ENCODE measurements at regions not wholly inside any gene's neighbourhood (a gene's known extent, or its start where the extent isn't known, plus 50 kb on each side); places are given as distances from the start of the nearest gene placed in this dataset.
"Not testable (repeated sequence)": the region's sequence is repeated elsewhere in the genome, so short reads cannot be mapped to it uniquely, and the experiment has no call there.

GRCh38 chrX:77003956-77004355 is 443.2 kb upstream of the FGF16 start:
- DNase-seq: peak; percentile 60

GRCh38 chrX:77009691-77010090 is 437.5 kb upstream of the FGF16 start:
- DNase-seq: no peak

GRCh38 chrX:77014377-77015372 is 432.5 kb upstream of the FGF16 start:
- no peak for DNase-seq

- no peak for DNase-seq
Measured at GRCh38 chrX:77017093-77017492, 430.1 kb upstream of the FGF16 start.

DNA sequence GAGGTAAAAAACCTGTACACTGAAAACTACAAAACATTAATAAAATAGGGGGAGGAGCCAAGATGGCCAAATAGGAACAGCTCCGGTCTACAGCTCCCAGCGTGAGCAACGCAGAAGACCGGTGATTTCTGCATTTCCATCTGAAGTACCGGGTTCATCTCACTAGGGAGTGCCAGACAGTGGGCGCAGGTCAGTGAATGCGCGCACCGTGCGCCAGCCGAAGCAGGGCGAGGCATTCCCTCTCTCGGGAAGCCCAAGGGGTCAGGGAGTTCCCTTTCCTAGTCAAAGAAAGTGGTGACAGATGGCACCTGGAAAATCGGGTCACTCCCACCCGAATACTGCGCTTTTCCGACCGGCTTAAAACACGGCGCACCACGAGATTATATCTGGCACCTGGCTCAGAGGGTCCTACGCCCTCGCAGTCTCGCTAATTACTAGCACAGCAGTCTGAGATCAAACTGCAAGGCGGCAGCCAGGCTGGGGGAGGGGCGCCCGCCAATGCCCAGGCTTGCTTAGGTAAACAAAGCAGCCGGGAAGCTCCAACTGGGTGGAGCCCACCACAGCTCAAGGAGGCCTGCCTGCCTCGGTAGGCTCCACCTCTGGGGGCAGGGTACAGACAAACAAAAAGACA is 400.9 kb upstream of the FGF16 start:
- DNase-seq: not testable (repeated sequence)

DNA sequence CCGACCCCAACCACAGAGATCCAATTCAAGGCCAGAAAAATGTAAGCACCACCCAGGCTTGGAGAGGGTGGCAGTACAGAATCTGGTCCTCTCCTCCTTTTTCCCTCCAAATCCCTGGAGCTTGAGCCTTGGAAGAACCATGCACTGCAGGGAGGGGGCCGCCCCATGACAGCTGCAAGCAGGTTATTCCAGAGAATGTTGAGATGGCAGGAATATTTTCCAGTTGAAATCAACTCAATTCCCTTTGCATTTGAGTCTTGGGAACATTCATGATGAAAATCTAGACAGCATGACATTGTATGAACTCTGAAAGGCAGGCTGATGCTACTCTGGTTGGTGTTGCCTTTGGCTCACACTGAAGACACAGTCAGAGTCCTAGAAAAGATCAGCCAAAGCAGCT is 386.6 kb upstream of the FGF16 start:
- DNase-seq: no peak

- no peak for DNase-seq
Measured at GRCh38 chrX:77061022-77061421, 386.2 kb upstream of the FGF16 start.

DNA sequence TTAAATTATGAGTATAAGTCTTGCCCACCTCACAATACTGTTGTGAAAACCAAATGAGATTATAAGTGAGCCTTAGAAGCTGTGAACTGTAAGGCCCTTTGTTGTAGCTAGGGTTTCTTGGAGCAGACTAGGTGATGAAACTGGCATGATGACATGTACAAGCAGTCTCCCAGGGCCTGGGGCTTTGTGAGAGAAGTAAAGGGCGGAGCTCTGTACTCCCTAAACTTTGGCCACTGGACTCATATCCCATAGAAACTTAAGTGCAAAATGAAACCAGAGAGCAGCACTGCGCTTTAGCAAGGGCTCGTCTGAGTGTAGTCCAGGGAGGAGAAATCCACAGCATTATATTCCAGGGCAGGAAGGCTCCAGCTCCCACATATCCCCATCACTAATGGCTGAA is 385.6 kb upstream of the FGF16 start:
- no peak for DNase-seq

- no peak for DNase-seq
Measured at GRCh38 chrX:77065896-77066295, 381.3 kb upstream of the FGF16 start.

- DNase-seq: no peak
Measured at GRCh38 chrX:77070202-77070918, 376.8 kb upstream of the FGF16 start.

GRCh38 chrX:77076896-77077295 is 370.3 kb upstream of the FGF16 start:
- DNase-seq: no peak

- not testable (repeated sequence) for DNase-seq
Measured at GRCh38 chrX:77081237-77081636, 366.0 kb upstream of the FGF16 start.

GRCh38 chrX:77085372-77085771 is 361.8 kb upstream of the FGF16 start:
- DNase-seq: no peak

DNA sequence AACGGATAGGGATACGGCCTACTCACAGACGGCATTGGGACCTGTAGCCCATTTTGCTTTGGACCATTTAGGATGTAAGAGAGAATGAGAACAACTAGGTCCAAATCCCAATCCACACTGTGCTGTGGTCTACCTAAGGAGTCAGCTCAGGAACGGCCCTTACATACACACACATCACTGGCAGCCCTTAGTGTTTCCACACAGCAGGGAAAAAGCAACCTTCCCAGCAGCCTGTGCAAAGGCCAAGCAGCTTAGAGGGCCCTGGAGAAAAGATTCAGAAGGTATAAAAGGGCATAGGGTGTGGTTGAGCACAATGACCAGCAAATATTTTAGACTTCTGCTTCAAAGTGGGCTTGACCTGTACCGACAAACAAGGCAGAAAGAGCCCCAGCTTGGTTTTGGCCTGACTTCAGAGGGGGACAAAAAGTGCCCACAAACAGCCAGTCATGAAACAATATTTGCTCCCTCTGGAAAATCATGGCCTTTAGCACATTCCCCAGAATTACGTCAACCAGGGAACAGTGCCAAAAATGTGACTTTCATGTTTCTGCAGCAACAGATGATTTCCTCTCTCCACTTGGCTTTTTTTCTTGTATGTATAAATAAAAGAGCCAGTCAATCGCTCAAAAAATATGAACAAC is 359.5 kb upstream of the FGF16 start:
- no peak for DNase-seq

- DNase-seq: no peak
Measured at GRCh38 chrX:77088233-77088632, 359.0 kb upstream of the FGF16 start.

DNA sequence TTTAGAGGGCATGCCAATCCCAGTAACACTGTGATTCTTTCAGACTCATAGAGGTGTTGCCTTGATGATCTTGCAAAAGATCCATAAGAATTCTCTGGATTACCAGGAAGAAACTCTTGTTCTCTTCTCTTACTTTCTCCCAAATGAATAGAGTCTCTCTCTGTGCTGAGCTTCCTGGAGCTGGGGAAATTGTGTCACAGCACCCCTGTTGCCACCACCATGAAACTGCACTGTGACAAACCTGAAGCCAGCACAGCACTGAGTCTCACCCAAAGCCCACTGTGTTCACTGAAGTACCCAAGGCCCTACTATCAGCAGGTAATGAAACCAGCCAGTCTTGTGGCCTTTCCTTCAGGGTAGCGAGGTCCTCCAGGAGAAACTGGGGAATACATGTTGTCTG is 332.7 kb upstream of the FGF16 start:
- DNase-seq: no peak

DNA sequence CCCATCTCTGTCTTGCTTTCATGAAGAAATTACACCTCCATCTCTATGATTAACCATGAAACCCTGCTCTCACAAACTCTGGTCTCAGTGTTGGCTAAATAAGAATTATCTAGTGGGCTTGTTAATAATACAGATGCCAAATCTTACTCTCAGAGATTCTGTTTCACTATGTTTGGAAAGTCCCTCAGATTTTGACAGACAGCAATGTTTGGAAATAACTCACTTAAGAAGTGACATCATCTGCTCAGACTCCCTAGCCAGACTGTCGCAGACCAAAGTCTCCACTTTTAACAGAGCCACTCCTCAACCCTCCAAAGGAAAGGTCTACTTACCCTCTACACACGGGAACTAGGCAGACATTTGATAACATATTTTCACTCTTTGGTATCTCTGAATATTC is 328.5 kb upstream of the FGF16 start:
- no peak for DNase-seq

GRCh38 chrX:77119706-77120105 is 327.5 kb upstream of the FGF16 start:
- DNase-seq: no peak

- DNase-seq: not testable (repeated sequence)
Measured at GRCh38 chrX:77123917-77124316, 323.3 kb upstream of the FGF16 start.

DNA sequence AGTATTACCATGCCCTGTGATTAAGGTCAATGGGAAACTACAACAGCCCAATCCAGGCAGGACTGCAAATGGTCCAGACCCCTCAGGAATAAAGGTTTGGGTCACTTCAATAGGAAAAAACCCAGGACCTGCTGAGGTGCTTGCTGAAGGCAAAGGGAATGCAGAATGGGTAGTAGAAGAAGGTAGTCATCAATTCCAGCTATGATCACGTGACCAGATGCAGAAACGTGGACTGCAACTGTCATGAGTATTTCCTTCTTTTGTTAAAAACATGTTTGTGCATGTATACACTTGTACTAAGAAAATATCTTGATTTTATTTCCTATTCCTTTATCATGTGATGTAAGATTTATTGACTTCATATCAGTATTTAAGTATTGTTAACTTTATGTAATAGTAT is 319.6 kb upstream of the FGF16 start:
- not testable (repeated sequence) for DNase-seq

DNA sequence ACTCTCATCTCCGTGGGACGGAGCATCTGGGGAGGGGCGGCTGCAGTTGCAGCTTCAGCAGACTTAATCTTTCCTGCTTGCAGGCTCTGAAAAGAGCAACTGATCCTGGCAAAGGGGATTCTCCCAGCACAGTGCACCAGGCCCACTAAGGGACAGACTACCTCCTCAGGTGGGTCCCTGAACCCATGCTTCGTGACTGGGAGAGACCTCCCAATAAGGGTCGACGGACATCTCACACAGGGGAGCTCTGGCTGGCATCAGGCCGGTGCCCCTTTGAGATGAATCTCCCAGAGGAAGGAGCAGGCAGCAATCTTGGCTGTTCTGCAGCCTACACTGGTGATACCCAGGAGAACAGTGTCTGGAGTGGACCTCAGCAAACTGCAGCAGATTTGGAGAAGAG is 303.3 kb upstream of the FGF16 start:
- DNase-seq: no peak

GRCh38 chrX:77160301-77160700 is 286.9 kb upstream of the FGF16 start:
- DNase-seq: peak; percentile 34

- no peak for DNase-seq
Measured at GRCh38 chrX:77162777-77163176, 284.4 kb upstream of the FGF16 start.
